Ishikawa (cell line): ENCODE measurements at regions not wholly inside any gene's neighbourhood (a gene's known extent, or its start where the extent isn't known, plus 50 kb on each side); places are given as distances from the start of the nearest gene placed in this dataset.

ENCODE experiments used
- EP300 ChIP-seq: IDR thresholded peaks from 2 replicates; pipeline ENCODE4 v1.6.1; 2012; ENCODE audit warnings: borderline replicate concordance
- NFIC ChIP-seq: IDR thresholded peaks from 2 replicates; pipeline ENCODE4 v1.6.1; 2012
- RAD21 ChIP-seq: IDR thresholded peaks from 2 replicates; pipeline ENCODE4 v1.6.1; 2012; ENCODE audit warnings: low read depth

- TF ChIP-seq RAD21 (no peak), NFIC (no peak), EP300 (no peak)
Observed at GRCh38 chr2:224121406-224122067, 82.5 kb upstream of the SERPINE2 start.
